Endodermal cell (in vitro differentiated cells): ENCODE measurements at regions not wholly inside any gene's neighbourhood (a gene's known extent, or its start where the extent isn't known, plus 50 kb on each side); places are given as distances from the start of the nearest gene placed in this dataset.

Source experiments
- DNase-seq: peaks from one replicate; pipeline ENCODE4 v3.0.0-alpha.2; 2017
- H3K27ac ChIP-seq: 2 replicates; pipeline ENCODE4 v1.5.1; 2013; ENCODE audit warnings: mild to moderate bottlenecking, low read depth, low read length, moderate library complexity
- H3K27me3 ChIP-seq: 2 replicates; pipeline ENCODE4 v1.6.1; 2013; ENCODE audit warnings: mild to moderate bottlenecking, low read length, moderate library complexity; ENCODE audit not compliant: insufficient read depth, control insufficient read depth, poor library complexity, severe bottlenecking
- H3K36me3 ChIP-seq: 2 replicates; pipeline ENCODE4 v1.7.0; 2013; ENCODE audit warnings: mild to moderate bottlenecking, low read length, moderate library complexity; ENCODE audit not compliant: control insufficient read depth, insufficient read depth
- H3K4me1 ChIP-seq: one replicate; pipeline ENCODE4 v1.7.0; 2013; ENCODE audit warnings: low read length; ENCODE audit not compliant: control insufficient read depth, insufficient read depth
- H3K4me3 ChIP-seq: 2 replicates; pipeline ENCODE4 v1.5.1; 2013; ENCODE audit warnings: mild to moderate bottlenecking, low read length, moderate library complexity
- H3K9ac ChIP-seq: 2 replicates; pipeline ENCODE4 v1.6.1; 2013; ENCODE audit warnings: mild to moderate bottlenecking, low read length, moderate library complexity; ENCODE audit not compliant: poor library complexity, severe bottlenecking; ENCODE audit errors: extremely low read depth
- H3K9me3 ChIP-seq: 2 replicates; pipeline ENCODE4 v1.6.1; 2013; ENCODE audit warnings: mild to moderate bottlenecking, low read length, moderate library complexity; ENCODE audit not compliant: control insufficient read depth
- H3K27ac Mint-ChIP-seq: 2 replicates; pipeline ENCODE4 v1.8.0; 2020; ENCODE audit warnings: mixed read lengths
- H3K27me3 Mint-ChIP-seq: 2 replicates; pipeline ENCODE4 v1.8.0; 2021; ENCODE audit warnings: mild to moderate bottlenecking, mixed read lengths; ENCODE audit not compliant: insufficient read depth
- H3K36me3 Mint-ChIP-seq: 2 replicates; pipeline ENCODE4 v1.8.0; 2020; ENCODE audit warnings: low read depth, mixed read lengths
- H3K4me1 Mint-ChIP-seq: 2 replicates; pipeline ENCODE4 v1.8.0; 2020; ENCODE audit warnings: mixed read lengths
- H3K4me3 Mint-ChIP-seq: 2 replicates; pipeline ENCODE4 v1.8.0; 2020; ENCODE audit warnings: mild to moderate bottlenecking, moderate library complexity, mixed read lengths
- H3K9me3 Mint-ChIP-seq: 2 replicates; pipeline ENCODE4 v1.8.0; 2020; ENCODE audit warnings: mild to moderate bottlenecking, mixed read lengths
- WGBS, 2 experiments: methylation state at CpG; one replicate each; pipeline versions ENCODE4 v1.1.5 to v1.1.7; 2013; ENCODE audit warnings: missing lambda C conversion rate in 2 of 2, mixed read lengths in 1 of 2; ENCODE audit not compliant: insufficient coverage in 1 of 2, insufficient read length in 1 of 2; 5-methylcytosine and 5-hydroxymethylcytosine counted together
- TF ChIP-seq, protein P1 (sequence below): fragments of 200-600 bp; sonication (generic); conservative IDR thresholded peaks from 2 replicates; pipeline ENCODE4 v1.5.0; 2021; ENCODE audit warnings: antibody characterized with exemption, mild to moderate bottlenecking

- Histone ChIP-seq H3K36me3 (no peaks in the 10 kb centered on the region), H3K4me3 (no peak overlapping the region), H3K27me3 (no peaks in the 10 kb centered on the region), H3K9ac (no peak overlapping the region), H3K9me3 (peaks cover 3% of the 10 kb centered on the region), H3K4me1 (peaks cover 2% of the 10 kb centered on the region), H3K27ac (no peak overlapping the region)
- 87% methylated on average over 1 of the region's 1 CpG; no CpG with 5 or more reads in 1 of the 2 experiments for WGBS, 2 experiments
- H3K27ac Mint-ChIP-seq: peak overlapping the region; percentile 35
- peaks cover 15% of the 10 kb centered on the region for H3K9me3 Mint-ChIP-seq
- peaks cover 11% of the 10 kb centered on the region for H3K4me1 Mint-ChIP-seq
- H3K27me3 Mint-ChIP-seq: no peaks in the 10 kb centered on the region
- peaks cover 3% of the 10 kb centered on the region for H3K36me3 Mint-ChIP-seq
- TF ChIP-seq, protein P1, sequence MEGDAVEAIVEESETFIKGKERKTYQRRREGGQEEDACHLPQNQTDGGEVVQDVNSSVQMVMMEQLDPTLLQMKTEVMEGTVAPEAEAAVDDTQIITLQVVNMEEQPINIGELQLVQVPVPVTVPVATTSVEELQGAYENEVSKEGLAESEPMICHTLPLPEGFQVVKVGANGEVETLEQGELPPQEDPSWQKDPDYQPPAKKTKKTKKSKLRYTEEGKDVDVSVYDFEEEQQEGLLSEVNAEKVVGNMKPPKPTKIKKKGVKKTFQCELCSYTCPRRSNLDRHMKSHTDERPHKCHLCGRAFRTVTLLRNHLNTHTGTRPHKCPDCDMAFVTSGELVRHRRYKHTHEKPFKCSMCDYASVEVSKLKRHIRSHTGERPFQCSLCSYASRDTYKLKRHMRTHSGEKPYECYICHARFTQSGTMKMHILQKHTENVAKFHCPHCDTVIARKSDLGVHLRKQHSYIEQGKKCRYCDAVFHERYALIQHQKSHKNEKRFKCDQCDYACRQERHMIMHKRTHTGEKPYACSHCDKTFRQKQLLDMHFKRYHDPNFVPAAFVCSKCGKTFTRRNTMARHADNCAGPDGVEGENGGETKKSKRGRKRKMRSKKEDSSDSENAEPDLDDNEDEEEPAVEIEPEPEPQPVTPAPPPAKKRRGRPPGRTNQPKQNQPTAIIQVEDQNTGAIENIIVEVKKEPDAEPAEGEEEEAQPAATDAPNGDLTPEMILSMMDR: no peak
- peak; percentile 83 for DNase-seq
- H3K4me3 Mint-ChIP-seq: no peak overlapping the region
Measured at GRCh38 chr3:162041622-162042021, 545.0 kb downstream of the OTOL1 start.

DNA sequence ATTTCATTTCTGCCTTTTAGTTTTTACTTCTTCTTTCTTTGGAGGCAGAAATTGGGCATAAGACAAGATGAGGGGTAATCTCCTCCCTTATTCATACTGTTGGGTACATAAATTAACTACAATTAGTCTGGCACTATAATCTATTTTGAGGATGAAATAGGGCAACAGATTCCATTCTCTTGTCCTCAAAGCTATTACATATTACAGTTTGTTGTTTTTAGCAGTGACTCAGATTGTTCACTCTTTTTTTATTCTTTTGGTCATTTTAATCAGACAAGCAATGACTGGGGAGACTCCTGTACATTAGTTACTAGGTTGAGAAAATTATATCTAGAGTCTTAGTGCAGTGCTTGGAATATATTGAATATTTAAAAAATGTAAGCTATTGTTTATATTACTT lies 556.0 kb downstream of the OTOL1 start:
- Histone ChIP-seq H3K9me3 (peaks cover 2% of the 10 kb centered on the region), H3K36me3 (no peaks in the 10 kb centered on the region), H3K27me3 (no peaks in the 10 kb centered on the region), H3K9ac (no peak overlapping the region), H3K4me1 (no peaks in the 10 kb centered on the region), H3K27ac (no peak overlapping the region), H3K4me3 (no peak overlapping the region)
- no peaks in the 10 kb centered on the region for H3K36me3 Mint-ChIP-seq
- no peaks in the 10 kb centered on the region for H3K4me1 Mint-ChIP-seq
- DNase-seq: no peak
- H3K9me3 Mint-ChIP-seq: peaks cover 5% of the 10 kb centered on the region
- no peaks in the 10 kb centered on the region for H3K27me3 Mint-ChIP-seq
- no peak overlapping the region for H3K27ac Mint-ChIP-seq
- TF ChIP-seq, protein P1: no peak
- no peak overlapping the region for H3K4me3 Mint-ChIP-seq

DNA sequence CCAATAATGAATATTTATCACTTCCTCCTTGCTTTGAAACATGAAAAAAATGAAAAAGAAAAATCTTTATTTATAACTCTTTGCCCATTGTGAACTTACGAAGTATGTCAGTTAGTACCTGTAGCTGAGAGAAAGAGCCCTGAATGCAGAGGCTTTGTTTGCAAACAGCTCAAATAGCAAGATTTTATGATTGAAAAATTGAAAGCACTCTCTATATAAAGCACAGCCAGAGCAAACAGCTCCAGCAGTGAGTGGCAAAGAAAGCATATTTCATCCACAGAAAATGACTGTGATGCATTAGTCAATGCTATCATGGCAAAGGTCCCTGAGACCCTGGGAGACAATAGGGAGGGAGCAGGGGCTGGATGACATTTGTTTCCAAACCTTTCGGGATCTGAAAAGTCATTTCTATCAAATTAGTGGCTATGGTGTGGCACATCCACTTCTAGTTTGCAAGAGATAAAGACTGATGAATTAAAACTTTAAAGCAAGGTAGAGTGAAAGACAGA lies 576.1 kb downstream of the OTOL1 start:
- Mint-ChIP-seq H3K9me3 (no peaks in the 10 kb centered on the region), H3K4me1 (peaks cover 9% of the 10 kb centered on the region), H3K27me3 (no peaks in the 10 kb centered on the region), H3K36me3 (no peaks in the 10 kb centered on the region), H3K27ac (no peak overlapping the region), H3K4me3 (no peak overlapping the region)
- TF ChIP-seq, protein P1: no peak
- H3K9me3 ChIP-seq: no peaks in the 10 kb centered on the region
- H3K36me3 ChIP-seq: no peaks in the 10 kb centered on the region
- H3K4me1 ChIP-seq: no peaks in the 10 kb centered on the region
- no peak overlapping the region for H3K4me3 ChIP-seq
- no peak for DNase-seq
- 88 to 91% methylated on average over 1 to 2 of the region's 2 CpGs for WGBS, 2 experiments
- H3K9ac ChIP-seq: no peak overlapping the region
- peak overlapping the region; percentile 33 for H3K27ac ChIP-seq
- no peaks in the 10 kb centered on the region for H3K27me3 ChIP-seq
